NCI-H69 (cell line): ENCODE measurements at regions not wholly inside any gene's neighbourhood (a gene's known extent, or its start where the extent isn't known, plus 50 kb on each side); places are given as distances from the start of the nearest gene placed in this dataset.

Experiments used
- DNase-seq: peaks from one replicate; lab custom pipeline; 2025; lab: John Stamatoyannopoulos, UW

- DNase-seq = peak; percentile 13
Measured at GRCh38 chr6:148203970-148204369, 138.7 kb upstream of the SASH1 start.

- DNase-seq = no peak
Measured at GRCh38 chr6:148208298-148208697, 134.3 kb upstream of the SASH1 start.

GRCh38 chr6:148211777-148212324 is 130.8 kb upstream of the SASH1 start:
- DNase-seq = no peak

- no peak for DNase-seq
Measured at GRCh38 chr6:148212366-148212765, 130.3 kb upstream of the SASH1 start.

GRCh38 chr6:148213366-148213765 is 129.3 kb upstream of the SASH1 start:
- no peak for DNase-seq

- no peak for DNase-seq
Measured at GRCh38 chr6:148214667-148215066, 128.0 kb upstream of the SASH1 start.

- DNase-seq = no peak
Measured at GRCh38 chr6:148217051-148217450, 125.6 kb upstream of the SASH1 start.

GRCh38 chr6:148217921-148218320 is 124.7 kb upstream of the SASH1 start:
- no peak for DNase-seq

GRCh38 chr6:148218542-148219258 is 123.9 kb upstream of the SASH1 start:
- no peak for DNase-seq

- no peak for DNase-seq
Measured at GRCh38 chr6:148221196-148221979, 121.2 kb upstream of the SASH1 start.

- no peak for DNase-seq
Measured at GRCh38 chr6:148222376-148222775, 120.3 kb upstream of the SASH1 start.

- DNase-seq = no peak
Measured at GRCh38 chr6:148222846-148223245, 119.8 kb upstream of the SASH1 start.

- DNase-seq = no peak
Measured at GRCh38 chr6:148223424-148223842, 119.2 kb upstream of the SASH1 start.

- DNase-seq = no peak
Measured at GRCh38 chr6:148225871-148226270, 116.8 kb upstream of the SASH1 start.

- DNase-seq = no peak
Measured at GRCh38 chr6:148226284-148226683, 116.4 kb upstream of the SASH1 start.

- no peak for DNase-seq
Measured at GRCh38 chr6:148231572-148231971, 111.1 kb upstream of the SASH1 start.

GRCh38 chr6:148235446-148235845 is 107.2 kb upstream of the SASH1 start:
- no peak for DNase-seq

- DNase-seq = no peak
Measured at GRCh38 chr6:148238713-148239112, 103.9 kb upstream of the SASH1 start.

- no peak for DNase-seq
Measured at GRCh38 chr6:148239215-148239614, 103.4 kb upstream of the SASH1 start.

GRCh38 chr6:148239801-148240460 is 102.7 kb upstream of the SASH1 start:
- peak; percentile 16 for DNase-seq

GRCh38 chr6:148240461-148240840 is 102.2 kb upstream of the SASH1 start:
- DNase-seq = no peak

GRCh38 chr6:148240861-148241477 is 101.7 kb upstream of the SASH1 start:
- no peak for DNase-seq
